IMR-90 (cell line): ENCODE measurements at regions not wholly inside any gene's neighbourhood (a gene's known extent, or its start where the extent isn't known, plus 50 kb on each side); places are given as distances from the start of the nearest gene placed in this dataset.

Experiments used
- ATAC-seq: fragments of 200-7000 bp; cut with Tn5 transposase; 2 replicates; pipeline ENCODE4 v1.9.1; 2020; ENCODE audit warnings: low read depth, mild to moderate bottlenecking, moderate library complexity
- BruUV-seq: library from RNA; stranded (reverse); fragments of 400-500 nt; replicated peaks from 2 replicates; lab custom pipeline; 2021; lab: Mats Ljungman, UMichigan
- CTCF ChIA-PET: fragments of 300-600 bp; formaldehyde crosslinking; extraction: SDS; loops from one replicate; lab custom pipeline; 2021; ENCODE audit warnings: antibody characterized with exemption; lab: Yijun Ruan, JAX
- POLR2A ChIA-PET: fragments of 300-600 bp; sonication (Branson Sonifier 250); formaldehyde crosslinking; loops from one replicate; lab custom pipeline; 2022; ENCODE audit warnings: antibody characterized with exemption; ENCODE audit not compliant: unreplicated experiment; lab: Charles Lee
- DNase-seq: peaks from one replicate; pipeline ENCODE4 v3.0.0; 2013
- H2AFZ ChIP-seq: replicated peaks from 2 replicates; pipeline ENCODE3; 2013; ENCODE audit warnings: low read length, mild to moderate bottlenecking; ENCODE audit not compliant: poor library complexity
- H2AK5ac ChIP-seq: 2 replicates; pipeline ENCODE4 v1.6.1; 2013; ENCODE audit warnings: low read depth, low read length, inconsistent platforms
- H2AK9ac ChIP-seq: replicated peaks from 2 replicates; pipeline ENCODE3; 2013; ENCODE audit warnings: mild to moderate bottlenecking, low read depth, low read length, moderate library complexity; ENCODE audit not compliant: poor library complexity
- H2BK120ac ChIP-seq: 2 replicates; pipeline ENCODE4 v1.6.1; 2013; ENCODE audit warnings: low read depth, low read length, inconsistent platforms
- H2BK15ac ChIP-seq: 3 replicates; pipeline ENCODE4 v1.6.1; 2013; ENCODE audit warnings: low read depth, low read length, inconsistent platforms
- H2BK20ac ChIP-seq: 2 replicates; pipeline ENCODE4 v1.6.1; 2013; ENCODE audit warnings: low read depth, mild to moderate bottlenecking, inconsistent platforms, low read length, moderate library complexity
- H2BK5ac ChIP-seq: 2 replicates; pipeline ENCODE4 v1.6.1; 2013; ENCODE audit warnings: mild to moderate bottlenecking, low read depth, low read length, inconsistent platforms; ENCODE audit not compliant: poor library complexity, severe bottlenecking
- H3K14ac ChIP-seq: replicated peaks from 2 replicates; pipeline ENCODE4 v1.6.1; 2013; ENCODE audit warnings: low read depth, low read length, inconsistent platforms
- H3K18ac ChIP-seq: 2 replicates; pipeline ENCODE4 v1.6.1; 2013; ENCODE audit warnings: low read depth, low read length, control low read depth
- H3K23ac ChIP-seq: 2 replicates; pipeline ENCODE4 v1.6.1; 2013; ENCODE audit warnings: low read depth, low read length, inconsistent platforms
- H3K27ac ChIP-seq: 2 replicates; pipeline ENCODE4 v1.5.1; 2013; ENCODE audit warnings: mild to moderate bottlenecking, control low read depth, low read length; ENCODE audit not compliant: insufficient read depth
- H3K27me3 ChIP-seq: 2 replicates; pipeline ENCODE4 v1.6.1; 2013; ENCODE audit warnings: low read length; ENCODE audit not compliant: control insufficient read depth, insufficient read depth
- H3K36me3 ChIP-seq: 2 replicates; pipeline ENCODE4 v1.6.1; 2013; ENCODE audit warnings: low read length, mixed read lengths; ENCODE audit not compliant: control insufficient read depth, insufficient read depth
- H3K4ac ChIP-seq: 2 replicates; pipeline ENCODE4 v1.6.1; 2013; ENCODE audit warnings: low read depth, low read length, inconsistent platforms
- H3K4me1 ChIP-seq: 2 replicates; pipeline ENCODE4 v1.6.1; 2013; ENCODE audit warnings: low read length, mixed read lengths; ENCODE audit not compliant: control insufficient read depth, insufficient read depth
- H3K4me2 ChIP-seq: 2 replicates; pipeline ENCODE4 v1.6.1; 2013; ENCODE audit warnings: low read depth, mild to moderate bottlenecking, control low read depth, low read length, moderate library complexity
- H3K4me3 ChIP-seq: 2 replicates; pipeline ENCODE4 v1.5.1; 2013; ENCODE audit warnings: low read depth, mild to moderate bottlenecking, control low read depth, low read length, moderate library complexity; ENCODE audit not compliant: insufficient read depth
- H3K56ac ChIP-seq: 2 replicates; pipeline ENCODE4 v1.6.1; 2013; ENCODE audit warnings: low read length, inconsistent platforms; ENCODE audit not compliant: insufficient read depth; ENCODE audit errors: extremely low read depth
- H3K79me1 ChIP-seq, 2 experiments: 2 replicates each; pipeline ENCODE4 v1.6.1; 2013; ENCODE audit warnings: low read length in 2 of 2, inconsistent platforms in 1 of 2, low read depth in 1 of 2
- H3K9ac ChIP-seq: 2 replicates; pipeline ENCODE4 v1.6.1; 2013; ENCODE audit warnings: low read depth, low read length, control low read depth
- H3K9me1 ChIP-seq: 2 replicates; pipeline ENCODE4 v1.6.1; 2013; ENCODE audit warnings: low read length, inconsistent platforms; ENCODE audit not compliant: insufficient read depth
- H3K9me3 ChIP-seq: 2 replicates; pipeline ENCODE4 v1.6.1; 2013; ENCODE audit warnings: low read length; ENCODE audit not compliant: control insufficient read depth, insufficient read depth
- H4K20me1 ChIP-seq: 2 replicates; pipeline ENCODE4 v1.6.1; 2013; ENCODE audit warnings: low read length, inconsistent platforms; ENCODE audit not compliant: insufficient read depth
- H4K5ac ChIP-seq: 2 replicates; pipeline ENCODE4 v1.6.1; 2013; ENCODE audit warnings: mild to moderate bottlenecking, low read depth, low read length, control low read depth
- H4K8ac ChIP-seq, 2 experiments: 2 replicates each; pipeline ENCODE4 v1.6.1; 2013; ENCODE audit warnings: low read depth in 2 of 2, low read length in 2 of 2, control low read depth in 1 of 2, inconsistent platforms in 1 of 2
- H4K91ac ChIP-seq: 2 replicates; pipeline ENCODE4 v1.6.1; 2013; ENCODE audit warnings: low read depth, low read length, inconsistent platforms; ENCODE audit not compliant: insufficient read depth
- BHLHE40 ChIP-seq: fragments of 150-350 bp; IDR thresholded peaks from 2 replicates; pipeline ENCODE4 v1.6.1; 2016; ENCODE audit warnings: mild to moderate bottlenecking, low read depth, low read length
- CEBPB ChIP-seq: IDR thresholded peaks from 2 replicates; pipeline ENCODE4 v1.6.1; 2012; ENCODE audit warnings: low read depth, low read length, improper control_type of control experiment
- CHD1 ChIP-seq: IDR thresholded peaks from 2 replicates; pipeline ENCODE4 v1.6.1; 2012; ENCODE audit warnings: low read depth, low read length, improper control_type of control experiment
- CTCF ChIP-seq: conservative IDR thresholded peaks from 2 replicates; pipeline ENCODE4 v1.5.1; 2012; ENCODE audit warnings: mild to moderate bottlenecking, low read depth, low read length, improper control_type of control experiment
- MAZ ChIP-seq: IDR thresholded peaks from 2 replicates; pipeline ENCODE4 v1.6.1; 2012; ENCODE audit warnings: low read depth, mild to moderate bottlenecking, low read length, improper control_type of control experiment, moderate library complexity, borderline replicate concordance
- MXI1 ChIP-seq: IDR thresholded peaks from 2 replicates; pipeline ENCODE4 v1.6.1; 2012; ENCODE audit warnings: low read depth, mild to moderate bottlenecking, low read length, moderate library complexity, borderline replicate concordance
- NFE2L2 ChIP-seq: fragments of 150-350 bp; IDR thresholded peaks from 2 replicates; pipeline ENCODE4 v1.6.1; 2016; ENCODE audit warnings: low read depth, mild to moderate bottlenecking, low read length
- POLR2A ChIP-seq: IDR thresholded peaks from 2 replicates; pipeline ENCODE4 v1.6.1; 2012; ENCODE audit warnings: mild to moderate bottlenecking, low read depth, low read length
- RAD21 ChIP-seq: IDR thresholded peaks from 2 replicates; pipeline ENCODE4 v1.6.1; 2012; ENCODE audit warnings: low read length, improper control_type of control experiment
- RCOR1 ChIP-seq: IDR thresholded peaks from 2 replicates; pipeline ENCODE4 v1.6.1; 2012; ENCODE audit warnings: mild to moderate bottlenecking, low read length, improper control_type of control experiment; ENCODE audit not compliant: insufficient replicate concordance
- RFX5 ChIP-seq: IDR thresholded peaks from 2 replicates; pipeline ENCODE4 v1.8.0; 2012; ENCODE audit warnings: low read depth, mild to moderate bottlenecking, low read length, moderate library complexity
- SMC3 ChIP-seq: fragments of 150-350 bp; IDR thresholded peaks from 2 replicates; pipeline ENCODE4 v1.6.1; 2016; ENCODE audit warnings: low read depth, mild to moderate bottlenecking, antibody characterized with exemption, low read length, moderate library complexity
- USF2 ChIP-seq: fragments of 150-350 bp; IDR thresholded peaks from 2 replicates; pipeline ENCODE4 v1.6.1; 2017; ENCODE audit warnings: mild to moderate bottlenecking, antibody characterized with exemption, low read length, low read depth
- WGBS, 2 experiments: methylation state at CpG; one replicate each; pipeline versions ENCODE4 v1.1.5 to v1.1.7; 2013; ENCODE audit warnings: missing lambda C conversion rate in 2 of 2; ENCODE audit not compliant: insufficient read length in 1 of 2; ENCODE audit errors: extremely low coverage in 2 of 2; 5-methylcytosine and 5-hydroxymethylcytosine counted together
- dilution Hi-C: fragments of 300-500 bp; cut with HindIII; formaldehyde crosslinking; loops from one replicate; pipeline ENCODE4 v1.14.3; 2018; ENCODE audit warnings: low sequenced_read_pairs; ENCODE audit not compliant: unreplicated experiment
- in situ Hi-C: fragments of 300-500 bp; cut with MboI; formaldehyde crosslinking; loops from 3 replicates; pipeline ENCODE4 v1.14.3; 2019; ENCODE audit warnings: low sequenced_read_pairs, inconsistent platforms, mixed read lengths
- intact Hi-C: fragments of 100-400 bp; cut with micrococcal nuclease; formaldehyde crosslinking; loops from 2 replicates; pipeline ENCODE4 v1.10.0; 2022

GRCh38 chr5:107794741-107795140, 124.0 kb upstream of the EFNA5 start:
- no peaks in the 10 kb centered on the region for H3K4me1 ChIP-seq
- no peak overlapping the region for H3K4ac ChIP-seq
- ChIA-PET CTCF (no interaction called here), POLR2A (no interaction called here)
- BruUV-seq, result no TSS peak
- intact Hi-C loops, result no loop called here
- H2AK9ac ChIP-seq, result no peak overlapping the region
- H4K8ac ChIP-seq, result no peak overlapping the region
- H4K91ac ChIP-seq, result no peak overlapping the region
- H3K18ac ChIP-seq, result no peak overlapping the region
- 83% methylated on average over 1 of the region's 3 CpGs; no CpG with 5 or more reads in 1 of the 2 experiments for WGBS, 2 experiments
- no peak overlapping the region for H2BK120ac ChIP-seq
- H3K4me3 ChIP-seq, result no peak overlapping the region
- H3K56ac ChIP-seq, result no peak overlapping the region
- H3K27ac ChIP-seq, result no peak overlapping the region
- no peaks in the 10 kb centered on the region; the same call in 1 of the 2 replicates for H4K20me1 ChIP-seq
- no peak overlapping the region for H3K9ac ChIP-seq
- TF ChIP-seq BHLHE40 (no peak), CHD1 (no peak), RCOR1 (no peak), CEBPB (no peak), USF2 (no peak), CTCF (no peak), POLR2A (no peak), NFE2L2 (no peak), SMC3 (no peak), MXI1 (no peak), RFX5 (no peak), MAZ (no peak), RAD21 (no peak)
- no peak overlapping the region for H2BK20ac ChIP-seq
- dilution Hi-C loops, result no loop called here
- no peaks in the 10 kb centered on the region for H3K9me3 ChIP-seq
- no peaks in the 10 kb centered on the region for H3K9me1 ChIP-seq
- no peak overlapping the region for H3K23ac ChIP-seq
- ATAC-seq (no peak), DNase-seq (no peak)
- H2AFZ ChIP-seq, result no peak overlapping the region
- H3K36me3 ChIP-seq, result no peaks in the 10 kb centered on the region
- in situ Hi-C loops, result no loop called here
- no peak overlapping the region for H3K14ac ChIP-seq
- no peak overlapping the region for H2AK5ac ChIP-seq
- H3K79me1 ChIP-seq, result no peaks in the 10 kb centered on the region
- H2BK5ac ChIP-seq, result no peak overlapping the region
- H4K5ac ChIP-seq, result no peak overlapping the region
- no peaks in the 10 kb centered on the region for H3K27me3 ChIP-seq
- no peak overlapping the region for H2BK15ac ChIP-seq
- no peak overlapping the region for H3K4me2 ChIP-seq
